Right atrium auricular region (tissue), 2 donors: ENCODE measurements at regions not wholly inside any gene's neighbourhood (a gene's known extent, or its start where the extent isn't known, plus 50 kb on each side); places are given as distances from the start of the nearest gene placed in this dataset.
"Not testable (repeated sequence)": the region's sequence is repeated elsewhere in the genome, so short reads cannot be mapped to it uniquely, and the experiment has no call there.

Experiments
- DNase-seq: peaks from one replicate; pipeline ENCODE4 v3.0.0-alpha.2; 2019; ENCODE audit warnings: low spot score
- H3K27ac ChIP-seq, 2 donors: fragments of 200-600 bp; sonication (generic); 1 replicate in 1 of 2; 2 replicates in 1 of 2; pipeline ENCODE4 v1.5.1; 2016 to 2019
- H3K27me3 ChIP-seq, 2 donors: fragments of 200-600 bp; sonication (generic); one replicate each; pipeline versions ENCODE4 v1.5.1 to v1.6.0; 2017 to 2019
- H3K36me3 ChIP-seq: fragments of 200-600 bp; sonication (generic); one replicate; pipeline ENCODE4 v1.5.1; 2016
- H3K4me1 ChIP-seq, 2 donors: fragments of 200-600 bp; sonication (generic); one replicate each; pipeline versions ENCODE4 v1.5.1 to v1.6.0; 2017 to 2019
- H3K4me3 ChIP-seq, 2 donors: fragments of 200-600 bp; sonication (generic); 1 replicate in 1 of 2; 2 replicates in 1 of 2; pipeline ENCODE4 v1.5.1; 2017 to 2019; ENCODE audit warnings: mild to moderate bottlenecking in 1 of 2, moderate library complexity in 1 of 2
- H3K9me3 ChIP-seq, 2 donors: fragments of 200-600 bp; sonication (generic); one replicate each; pipeline ENCODE4 v1.5.1; 2019
- CTCF ChIP-seq, 2 donors: fragments of 200-600 bp; sonication (generic); IDR thresholded peaks; one replicate each; pipeline ENCODE4 v1.5.1; 2019; ENCODE audit warnings: antibody characterized with exemption in 2 of 2

DNA sequence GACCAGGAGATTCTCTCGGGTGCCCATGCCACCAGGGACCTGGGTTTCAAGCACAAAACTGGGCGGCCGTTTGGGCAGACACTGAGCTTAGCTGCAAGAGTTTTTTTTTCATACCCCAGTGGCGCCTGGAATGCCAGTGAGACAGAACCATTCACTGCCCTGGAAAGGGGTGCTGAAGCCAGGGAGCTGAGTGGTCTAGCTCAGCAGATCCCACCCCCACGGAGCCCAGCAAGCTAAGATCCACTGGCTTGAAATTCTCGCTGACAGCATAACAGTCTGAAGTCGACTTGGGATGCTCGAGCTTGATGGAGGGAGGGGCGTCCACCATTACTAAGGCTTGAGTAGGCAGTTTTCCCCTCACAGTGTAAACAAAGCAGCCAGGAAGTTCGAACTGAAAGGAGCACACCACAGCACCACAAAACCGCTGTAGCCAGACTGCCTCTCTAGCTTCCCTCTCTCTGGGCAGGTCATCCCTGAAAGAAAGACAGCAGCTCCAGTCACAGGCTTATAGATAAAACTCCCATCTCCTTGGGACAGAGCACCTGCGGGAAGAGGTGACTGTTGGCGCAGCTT lies 157.7 kb downstream of the GIPC2 start:
- H3K9me3 ChIP-seq, H3K4me3 ChIP-seq, H3K4me1 ChIP-seq, DNase-seq, H3K27ac ChIP-seq, H3K27me3 ChIP-seq, H3K36me3 ChIP-seq: not testable (repeated sequence)

DNA sequence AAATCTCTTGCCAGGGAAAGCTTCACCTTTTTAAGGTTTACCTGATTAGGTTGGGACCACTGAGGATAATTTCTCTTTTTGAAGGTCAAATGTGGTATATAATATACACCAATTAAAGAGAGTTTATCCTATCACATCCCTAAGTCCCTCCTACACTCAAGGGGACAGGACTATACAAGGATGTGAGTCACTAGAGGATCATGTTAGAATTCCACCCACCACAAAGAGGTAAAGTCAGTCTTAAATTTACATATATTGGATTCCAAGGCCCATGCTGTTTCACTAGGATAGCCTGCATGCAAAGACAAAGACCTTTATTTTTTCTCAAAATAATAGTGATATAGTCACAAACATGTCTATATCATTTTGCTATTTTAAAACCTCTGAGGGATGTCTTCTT lies 164.4 kb downstream of the GIPC2 start:
- TF ChIP-seq CTCF (IDR thresholded peaks at IDR 0.05): no peak
- no peak overlapping the region for H3K4me3 ChIP-seq
- H3K4me1 ChIP-seq: no peaks in the 10 kb centered on the region
- no peaks in the 10 kb centered on the region for H3K27me3 ChIP-seq
- peaks cover 0 to 7% of the 10 kb centered on the region in 2 donors for H3K9me3 ChIP-seq
- no peak overlapping the region for H3K27ac ChIP-seq
- no peak for DNase-seq
- no peaks in the 10 kb centered on the region for H3K36me3 ChIP-seq

- no peak for DNase-seq
- H3K36me3 ChIP-seq: no peaks in the 10 kb centered on the region
- H3K27me3 ChIP-seq: no peaks in the 10 kb centered on the region
- H3K4me1 ChIP-seq: no peaks in the 10 kb centered on the region
- H3K27ac ChIP-seq: no peak overlapping the region
- no peak for TF ChIP-seq CTCF (IDR thresholded peaks at IDR 0.05)
- H3K9me3 ChIP-seq: peaks cover 0 to 7% of the 10 kb centered on the region in 2 donors
- no peak overlapping the region for H3K4me3 ChIP-seq
These were observed 165.8 kb downstream of the GIPC2 start for GRCh38 chr1:78211483-78212092.

GRCh38 chr1:78214334-78214733 lies 168.6 kb downstream of the GIPC2 start:
- Histone ChIP-seq H3K36me3 (no peaks in the 10 kb centered on the region), H3K27me3 (no peaks in the 10 kb centered on the region), H3K9me3 (peaks cover 0 to 18% of the 10 kb centered on the region in 2 donors), H3K27ac (no peak overlapping the region), H3K4me1 (no peaks in the 10 kb centered on the region), H3K4me3 (no peak overlapping the region)
- no peak for TF ChIP-seq CTCF (IDR thresholded peaks at IDR 0.05)
- no peak for DNase-seq

GRCh38 chr1:78222225-78222959 lies 176.6 kb downstream of the GIPC2 start:
- Histone ChIP-seq H3K4me1 (no peaks in the 10 kb centered on the region), H3K9me3 (peaks cover 0 to 19% of the 10 kb centered on the region in 2 donors), H3K27me3 (no peaks in the 10 kb centered on the region), H3K36me3 (no peaks in the 10 kb centered on the region), H3K4me3 (no peak overlapping the region), H3K27ac (no peak overlapping the region)
- DNase-seq: no peak
- TF ChIP-seq CTCF (IDR thresholded peaks at IDR 0.05): no peak

GRCh38 chr1:78222960-78223358 lies 177.2 kb downstream of the GIPC2 start:
- no peaks in the 10 kb centered on the region for H3K27me3 ChIP-seq
- no peak overlapping the region for H3K4me3 ChIP-seq
- DNase-seq: no peak
- H3K4me1 ChIP-seq: no peaks in the 10 kb centered on the region
- peaks cover 0 to 21% of the 10 kb centered on the region in 2 donors for H3K9me3 ChIP-seq
- no peak overlapping the region for H3K27ac ChIP-seq
- no peak for TF ChIP-seq CTCF (IDR thresholded peaks at IDR 0.05)
- H3K36me3 ChIP-seq: no peaks in the 10 kb centered on the region
